ENCODE measurements at regions not wholly inside any gene's neighbourhood (a gene's known extent, or its start where the extent isn't known, plus 50 kb on each side); places are given as distances from the start of the nearest gene placed in this dataset.
"Not testable (repeated sequence)": the region's sequence is repeated elsewhere in the genome, so short reads cannot be mapped to it uniquely, and the experiment has no call there.

DNA sequence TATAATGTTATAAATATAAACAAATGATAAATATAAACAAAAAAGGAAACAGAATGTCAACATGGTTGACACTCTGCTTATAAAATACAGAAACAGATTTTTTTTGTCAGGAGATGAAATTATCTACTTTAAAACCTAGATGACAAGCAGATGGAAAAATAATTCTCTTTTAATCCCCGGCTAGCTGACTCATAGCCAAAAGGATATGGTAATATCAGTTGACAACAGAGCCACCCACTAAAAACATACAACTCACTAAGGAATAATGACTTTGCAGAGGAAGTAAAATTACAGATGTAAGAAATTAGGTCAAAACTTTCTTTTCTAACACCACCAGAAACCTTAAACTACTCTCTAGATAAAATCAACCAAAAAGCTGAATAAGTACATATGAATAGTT lies 131.1 kb upstream of the ABCB5 start:
- H3K9me3 ChIP-seq, result peaks cover 0 to 34% (median 23%) of the 10 kb centered on the region in 12 donors
- H3K4me3 ChIP-seq, result no peak overlapping the region
- no peak for ATAC-seq
- no peaks in the 10 kb centered on the region for H3K36me3 ChIP-seq
- no peak for DNase-seq
- no peaks in the 10 kb centered on the region for H3K27me3 ChIP-seq
- H3K4me1 ChIP-seq, result no peaks in the 10 kb centered on the region
- TF ChIP-seq, protein P1, sequence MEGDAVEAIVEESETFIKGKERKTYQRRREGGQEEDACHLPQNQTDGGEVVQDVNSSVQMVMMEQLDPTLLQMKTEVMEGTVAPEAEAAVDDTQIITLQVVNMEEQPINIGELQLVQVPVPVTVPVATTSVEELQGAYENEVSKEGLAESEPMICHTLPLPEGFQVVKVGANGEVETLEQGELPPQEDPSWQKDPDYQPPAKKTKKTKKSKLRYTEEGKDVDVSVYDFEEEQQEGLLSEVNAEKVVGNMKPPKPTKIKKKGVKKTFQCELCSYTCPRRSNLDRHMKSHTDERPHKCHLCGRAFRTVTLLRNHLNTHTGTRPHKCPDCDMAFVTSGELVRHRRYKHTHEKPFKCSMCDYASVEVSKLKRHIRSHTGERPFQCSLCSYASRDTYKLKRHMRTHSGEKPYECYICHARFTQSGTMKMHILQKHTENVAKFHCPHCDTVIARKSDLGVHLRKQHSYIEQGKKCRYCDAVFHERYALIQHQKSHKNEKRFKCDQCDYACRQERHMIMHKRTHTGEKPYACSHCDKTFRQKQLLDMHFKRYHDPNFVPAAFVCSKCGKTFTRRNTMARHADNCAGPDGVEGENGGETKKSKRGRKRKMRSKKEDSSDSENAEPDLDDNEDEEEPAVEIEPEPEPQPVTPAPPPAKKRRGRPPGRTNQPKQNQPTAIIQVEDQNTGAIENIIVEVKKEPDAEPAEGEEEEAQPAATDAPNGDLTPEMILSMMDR (IDR thresholded peaks at IDR 0.05), result no peak
- no peak for TF ChIP-seq POLR2A (IDR thresholded peaks at IDR 0.05)
- WGBS, 4 donors, result 11 to 18% (median 17%) methylated on average over 1 of the region's 1 CpG
- no peak overlapping the region for H3K27ac ChIP-seq
- intact Hi-C loops (cut with DNase I), result no loop called here

DNA sequence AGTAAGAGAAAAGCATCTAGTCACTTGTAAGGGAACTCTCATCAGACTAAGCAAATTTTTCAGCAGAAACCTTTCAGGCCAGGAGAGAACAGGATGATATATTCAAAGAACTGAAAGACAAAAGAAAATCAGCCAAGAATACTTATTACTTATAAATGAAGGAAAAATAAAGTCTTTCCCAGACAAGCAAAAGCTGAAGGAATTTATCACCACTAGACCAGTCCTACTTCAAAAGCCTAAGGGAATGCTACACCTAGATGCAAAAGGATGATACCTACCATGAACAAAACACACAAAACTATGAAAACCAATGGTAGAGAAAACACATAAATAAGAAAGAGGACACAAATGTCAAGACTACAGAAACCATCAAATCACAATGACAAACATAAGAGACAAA lies 126.6 kb upstream of the ABCB5 start:
- DNase-seq, result no peak
- intact Hi-C loops (cut with DNase I), result no loop called here
- H3K9me3 ChIP-seq, result peaks cover 0 to 55% (median 32%) of the 10 kb centered on the region in 12 donors
- ATAC-seq, result no peak
- H3K36me3 ChIP-seq, result no peaks in the 10 kb centered on the region
- H3K27ac ChIP-seq, result no peak overlapping the region
- no peak overlapping the region for H3K4me3 ChIP-seq
- H3K4me1 ChIP-seq, result no peaks in the 10 kb centered on the region
- TF ChIP-seq, protein P1 (IDR thresholded peaks at IDR 0.05), result no peak
- TF ChIP-seq POLR2A (IDR thresholded peaks at IDR 0.05), result no peak
- no peaks in the 10 kb centered on the region for H3K27me3 ChIP-seq

DNA sequence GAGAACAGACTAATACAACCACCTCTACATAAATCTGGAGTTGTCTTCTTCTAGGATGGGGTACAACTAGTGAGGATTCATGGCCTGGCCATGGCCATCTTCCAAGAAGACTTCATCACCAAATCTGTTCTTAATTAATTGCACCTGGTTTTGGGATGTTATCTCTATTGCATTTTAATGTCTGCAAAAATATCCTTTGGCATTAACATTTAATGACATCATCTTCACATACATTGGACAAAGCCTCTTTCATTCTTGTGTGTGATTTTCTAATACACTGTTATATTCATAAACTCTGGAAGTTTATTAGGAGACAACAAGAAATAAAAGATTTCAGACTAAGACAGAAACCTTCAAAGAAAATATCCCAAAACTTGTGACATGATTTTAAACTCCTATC lies 124.2 kb upstream of the ABCB5 start:
- intact Hi-C loops (cut with DNase I), result no loop called here
- H3K9me3 ChIP-seq, result peaks cover 0 to 51% (median 32%) of the 10 kb centered on the region in 12 donors

GRCh38 chr7:20494566-20494965 lies 120.9 kb upstream of the ABCB5 start:
- H3K9me3 ChIP-seq, result peaks cover 0 to 40% (median 16%) of the 10 kb centered on the region in 12 donors
- no peaks in the 10 kb centered on the region for H3K36me3 ChIP-seq
- intact Hi-C loops (cut with DNase I), result no loop called here
- TF ChIP-seq POLR2A (IDR thresholded peaks at IDR 0.05), result no peak
- TF ChIP-seq, protein P1 (IDR thresholded peaks at IDR 0.05), result no peak
- ATAC-seq (no peak), DNase-seq (no peak)
- H3K27me3 ChIP-seq, result no peaks in the 10 kb centered on the region
- no peaks in the 10 kb centered on the region for H3K4me1 ChIP-seq
- H3K4me3 ChIP-seq, result no peak overlapping the region
- H3K27ac ChIP-seq, result no peak overlapping the region

More for the DNA sequence above, 124.2 kb upstream of the ABCB5 start:
- TF ChIP-seq, protein P1 (IDR thresholded peaks at IDR 0.05), result no peak
- no peak for TF ChIP-seq POLR2A (IDR thresholded peaks at IDR 0.05)
- no peak for DNase-seq
- H3K4me1 ChIP-seq, result no peaks in the 10 kb centered on the region
- no peaks in the 10 kb centered on the region for H3K36me3 ChIP-seq
- H3K27me3 ChIP-seq, result no peaks in the 10 kb centered on the region
- ATAC-seq, result no peak
- no peak overlapping the region for H3K27ac ChIP-seq
- no peak overlapping the region for H3K4me3 ChIP-seq

DNA sequence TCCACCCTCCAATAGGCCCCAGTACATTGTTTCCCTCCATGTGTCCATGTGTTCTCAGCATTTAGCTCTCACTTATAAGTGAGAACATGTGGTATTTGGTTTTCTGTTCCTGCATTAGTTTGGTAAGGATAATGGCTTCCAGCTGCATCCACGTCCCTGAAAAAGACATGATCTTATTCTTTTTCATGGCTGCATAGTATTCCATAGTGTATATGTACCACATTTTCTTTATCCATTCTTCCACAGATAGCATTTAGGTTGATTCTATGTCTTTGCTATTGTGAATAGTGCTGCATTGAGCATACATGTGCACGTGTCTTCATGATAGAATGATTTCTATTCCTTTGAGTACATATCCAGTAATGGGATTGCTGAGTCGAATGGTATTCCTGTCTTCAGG lies 114.0 kb upstream of the ABCB5 start:
- intact Hi-C loops (cut with DNase I); H3K4me1 ChIP-seq; H3K36me3 ChIP-seq; ATAC-seq; H3K27ac ChIP-seq; DNase-seq; H3K4me3 ChIP-seq; H3K27me3 ChIP-seq: not testable (repeated sequence)
- peaks cover 0 to 45% (median 15%) of the 10 kb centered on the region in 12 donors for H3K9me3 ChIP-seq
- 81 to 94% (median 85%) methylated on average over 3 of the region's 3 CpGs for WGBS, 4 donors
